Activated naive CD8-positive, alpha-beta T cell treated with anti-CD3 and anti-CD28 coated beads, Interleukin-2, amount 50 U/mL, for 16 hours (primary cell): ENCODE measurements at regions not wholly inside any gene's neighbourhood (a gene's known extent, or its start where the extent isn't known, plus 50 kb on each side); places are given as distances from the start of the nearest gene placed in this dataset.

ENCODE experiments used
- DNase-seq: peaks from one replicate; pipeline ENCODE4 v3.0.0-alpha.2; 2020; ENCODE audit warnings: low read depth, low spot score

DNA sequence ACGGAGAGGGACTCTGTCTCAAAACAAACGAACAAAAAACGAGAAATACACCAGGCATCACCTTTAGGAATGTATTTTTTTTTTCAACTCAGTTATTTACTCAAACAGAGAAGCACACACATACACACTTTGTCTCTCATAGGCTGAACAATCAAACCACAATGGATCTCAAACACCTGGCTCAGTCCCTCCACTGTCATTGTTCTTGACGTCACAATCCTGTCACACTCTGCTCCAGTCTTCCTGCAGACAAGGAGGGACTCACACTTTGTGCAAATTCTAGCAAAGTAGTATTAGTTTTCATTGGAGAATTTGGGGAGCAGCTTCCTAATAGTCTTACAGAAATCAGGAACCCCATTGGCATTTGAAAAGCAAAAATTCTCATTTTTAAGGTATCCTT lies 727.8 kb downstream of the BCL11B start:
- no peak for DNase-seq

DNA sequence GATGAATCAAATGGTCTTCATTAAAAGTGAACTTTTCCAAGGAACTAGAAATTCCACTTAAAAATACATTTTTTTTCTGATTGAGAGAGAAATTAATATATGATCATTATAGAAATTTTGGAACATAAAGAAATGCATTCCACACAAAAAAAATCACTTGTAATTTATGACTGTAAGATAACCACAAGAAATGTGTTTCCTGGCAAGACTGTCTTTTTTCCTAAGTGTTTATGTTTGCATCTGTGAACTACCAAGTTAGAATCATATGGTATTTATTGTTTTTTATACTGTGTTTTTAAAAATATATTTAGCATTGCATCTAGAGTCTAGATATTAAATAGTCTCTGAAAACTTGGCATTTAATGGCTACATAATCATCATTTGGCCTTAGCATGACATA lies 726.8 kb downstream of the BCL11B start:
- DNase-seq: no peak

DNA sequence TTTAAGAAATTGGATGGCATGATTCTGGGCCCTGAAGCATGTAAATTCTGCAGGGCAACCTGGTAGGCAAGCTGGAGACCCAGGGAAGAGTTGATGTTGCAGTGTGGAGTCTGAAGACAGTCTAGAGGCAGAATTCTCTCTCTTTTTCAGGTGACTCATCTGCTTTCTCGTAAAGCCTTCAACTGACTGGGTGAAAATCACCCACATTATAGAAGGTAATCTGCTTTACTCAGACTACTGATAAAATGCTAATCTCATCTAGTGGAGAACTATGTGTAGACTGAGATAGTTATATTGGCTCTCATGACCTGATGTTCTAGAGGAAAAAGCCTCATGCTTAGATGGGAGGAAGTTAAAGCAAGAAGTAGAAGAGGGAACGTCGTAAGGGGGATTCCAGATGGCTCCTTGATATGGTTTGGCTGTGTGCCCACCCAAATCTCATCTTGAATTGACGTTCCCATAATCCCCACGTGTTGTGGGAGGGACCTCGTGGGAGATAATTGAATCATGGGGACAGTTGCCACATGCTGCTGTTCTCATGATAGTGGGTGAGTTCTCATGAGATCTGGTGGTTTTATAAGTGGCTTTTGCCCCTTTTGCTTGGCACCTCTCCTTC lies 723.8 kb downstream of the BCL11B start:
- peak; percentile 28 for DNase-seq

DNA sequence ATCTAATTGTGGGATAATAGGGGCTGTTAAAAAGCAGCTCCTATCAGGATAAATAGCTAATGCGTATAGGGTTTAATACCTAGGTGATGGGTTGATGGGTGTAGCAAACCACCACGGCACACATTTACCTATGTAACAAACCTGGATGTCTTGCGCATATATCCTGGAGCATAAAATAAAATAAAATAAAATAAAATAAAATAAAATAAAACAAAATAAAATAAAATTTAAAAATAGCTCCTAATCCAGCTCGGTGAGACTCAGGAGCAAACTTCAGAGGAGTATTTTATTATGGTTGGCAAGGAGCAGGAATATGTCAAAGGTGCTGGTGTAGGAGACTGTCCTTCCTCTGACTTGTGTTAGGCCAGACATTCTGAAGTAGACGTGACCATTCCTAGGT lies 721.0 kb downstream of the BCL11B start:
- no peak for DNase-seq

DNA sequence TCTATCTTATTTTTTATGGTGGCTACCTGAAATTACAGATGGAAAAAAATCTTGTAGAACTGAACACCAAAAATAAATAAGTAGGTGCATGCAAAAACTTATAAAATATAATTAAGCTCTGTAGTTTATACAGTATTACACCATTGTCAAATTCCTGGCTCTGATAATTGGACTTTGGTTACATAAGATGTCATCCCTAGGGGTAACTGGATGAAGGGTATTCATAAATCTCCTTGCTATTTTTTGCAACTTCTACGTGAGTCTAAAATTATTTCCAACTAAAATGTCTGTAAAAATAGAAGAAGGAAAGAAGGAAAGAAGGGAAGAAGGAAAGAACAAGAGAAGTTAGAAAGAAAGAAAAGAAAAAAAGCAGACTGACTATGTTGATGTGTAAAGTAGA lies 716.6 kb downstream of the BCL11B start:
- no peak for DNase-seq

DNA sequence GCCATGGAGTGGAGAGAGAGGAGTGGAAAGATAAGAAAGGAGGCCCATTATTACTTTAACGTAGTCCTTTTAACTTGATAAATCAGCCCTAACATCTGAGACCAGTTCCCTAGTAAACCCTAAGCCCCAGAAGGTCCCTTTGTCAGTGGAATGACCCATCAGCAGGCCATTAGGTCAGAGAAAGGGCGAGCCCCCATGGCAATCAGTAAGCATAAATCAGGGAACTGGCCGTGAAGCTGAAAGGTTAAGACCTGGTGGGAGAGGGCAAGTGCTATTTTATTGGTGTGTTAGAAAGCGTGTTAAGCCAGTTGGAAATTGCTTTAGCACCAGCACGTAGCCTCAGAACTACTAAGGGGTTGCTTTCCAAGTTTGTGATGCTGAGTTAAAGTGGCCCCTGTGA lies 708.0 kb downstream of the BCL11B start:
- no peak for DNase-seq

DNA sequence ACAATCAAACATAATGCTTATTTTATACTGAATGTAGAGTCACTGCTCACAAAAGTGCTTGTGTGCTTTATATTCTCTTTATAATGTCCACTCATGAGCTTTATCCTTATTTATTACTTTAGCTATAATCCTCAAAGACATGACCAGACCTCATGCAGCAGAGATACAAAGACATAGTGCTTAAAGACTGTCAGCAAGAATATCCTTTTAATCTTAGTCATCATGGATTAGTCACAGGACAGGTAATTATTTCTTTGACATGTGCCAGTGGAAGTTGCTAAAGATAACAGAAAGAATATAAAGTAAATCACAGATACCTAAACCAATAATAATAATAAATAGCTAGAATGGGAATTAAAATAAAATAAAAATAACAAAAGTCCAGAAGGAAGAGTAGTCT lies 707.5 kb downstream of the BCL11B start:
- no peak for DNase-seq

DNA sequence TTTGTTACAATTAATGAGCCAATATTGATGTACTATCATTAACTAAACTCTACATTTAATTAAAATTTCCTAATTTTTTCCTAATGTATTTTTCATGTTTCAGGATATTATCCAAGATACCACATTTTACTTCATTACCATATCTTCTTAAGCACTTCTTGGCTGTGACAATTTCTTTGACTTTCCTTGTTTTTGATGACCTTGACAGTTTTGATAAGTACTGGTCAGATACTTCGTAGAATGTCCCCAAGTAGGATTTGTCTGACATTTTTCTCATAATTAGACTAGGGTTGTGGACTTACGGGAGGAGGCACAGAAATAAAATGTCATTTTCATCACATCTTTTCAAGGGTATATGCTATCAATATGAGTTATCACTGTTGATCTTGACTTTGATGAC lies 700.9 kb downstream of the BCL11B start:
- DNase-seq: no peak

DNA sequence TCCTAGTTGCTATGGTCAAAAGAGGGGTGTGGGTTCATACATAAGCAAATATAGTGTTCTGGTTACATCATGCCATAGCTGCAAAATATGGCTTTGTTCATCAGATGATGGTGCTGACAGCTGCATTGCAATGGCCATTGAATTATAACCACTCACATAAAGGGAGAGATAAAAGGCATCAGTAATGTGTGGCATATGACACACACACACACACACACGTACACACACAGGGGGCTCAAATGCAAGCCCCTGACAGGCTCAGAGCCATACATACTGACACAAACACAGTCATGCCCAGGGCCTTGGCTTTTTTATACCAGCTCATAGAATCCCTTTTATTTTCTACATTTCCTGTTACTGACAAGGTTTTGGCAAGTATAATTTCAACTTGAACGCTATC lies 698.9 kb downstream of the BCL11B start:
- DNase-seq: no peak

DNA sequence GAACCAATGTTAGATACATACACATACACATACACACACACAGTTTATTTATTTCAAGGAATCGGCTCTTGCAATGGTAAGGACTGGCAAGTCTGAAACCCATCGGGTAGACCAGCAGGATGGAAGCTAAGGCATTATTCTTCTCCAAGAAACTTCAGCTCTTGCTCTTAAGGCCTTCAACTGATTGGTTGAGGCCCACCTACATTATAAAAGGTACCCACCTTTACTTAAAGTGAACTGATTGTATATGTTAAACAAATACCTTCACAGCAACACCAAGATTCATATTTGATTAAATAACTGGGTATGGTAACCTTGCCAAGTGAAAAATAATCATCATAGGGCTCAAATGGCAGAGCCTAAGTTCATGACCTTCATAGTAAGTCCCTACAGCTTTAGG lies 695.5 kb downstream of the BCL11B start:
- no peak for DNase-seq

DNA sequence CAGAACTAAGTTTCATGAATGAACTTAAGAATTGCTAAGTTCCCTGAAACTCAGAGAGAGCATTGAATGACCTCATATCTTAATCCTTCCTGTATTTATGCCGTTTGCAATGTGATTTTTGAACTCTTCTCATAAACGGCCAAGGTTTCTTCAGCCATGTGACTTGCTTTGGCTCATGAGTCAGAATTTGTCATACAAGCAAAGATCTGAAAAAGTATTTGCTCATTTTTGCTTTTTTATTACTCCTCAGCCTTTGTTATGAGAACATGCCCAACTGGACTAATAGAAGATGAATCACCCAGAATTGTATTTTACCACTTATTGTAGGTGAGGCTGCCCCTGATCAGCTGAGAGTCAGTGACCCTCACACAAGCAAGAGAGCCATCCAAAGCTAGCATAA lies 693.8 kb downstream of the BCL11B start:
- no peak for DNase-seq

DNA sequence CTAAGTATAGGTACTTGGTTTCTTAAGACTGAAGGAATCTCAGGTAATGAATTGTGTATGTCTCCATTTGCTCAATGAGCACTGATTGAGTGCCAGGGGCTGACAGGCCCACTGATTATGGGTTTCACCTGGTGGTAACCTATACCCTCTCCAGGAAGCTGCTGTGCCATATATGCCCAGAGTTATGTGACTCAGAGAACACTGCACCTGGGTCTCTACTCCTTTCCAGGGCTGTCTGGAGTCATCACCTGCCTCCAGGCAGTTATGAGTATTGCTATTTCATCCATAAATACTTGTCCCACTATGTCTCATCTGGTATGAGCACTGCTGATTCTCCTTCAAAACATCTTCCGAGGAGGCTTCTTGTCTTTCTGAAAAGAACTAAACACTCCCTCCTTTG lies 692.9 kb downstream of the BCL11B start:
- DNase-seq: no peak

DNA sequence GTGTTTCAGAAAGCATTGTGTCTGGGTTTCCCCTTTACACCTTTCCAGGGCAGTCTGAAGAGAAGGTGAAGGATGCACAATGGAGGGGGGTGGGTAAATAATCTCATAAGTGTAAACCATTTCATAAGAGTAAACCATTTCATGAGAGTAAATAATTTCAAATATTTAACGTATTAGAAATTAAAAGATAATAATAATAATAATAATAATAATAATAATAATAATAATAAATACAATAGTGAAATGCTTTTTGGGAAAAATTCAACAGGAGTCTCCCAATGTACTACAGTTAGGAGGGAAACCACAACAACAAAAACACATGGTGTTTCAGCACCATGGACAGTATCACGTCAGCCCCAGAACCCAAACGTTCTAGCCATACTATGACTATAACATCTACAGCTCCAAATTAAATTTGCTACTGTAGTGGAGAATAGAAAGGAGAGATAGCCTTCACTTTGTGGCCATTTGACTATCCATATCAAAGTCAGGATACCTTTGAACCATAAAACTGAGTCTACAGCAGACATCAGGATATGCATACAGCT lies 691.8 kb downstream of the BCL11B start:
- DNase-seq: no peak

DNA sequence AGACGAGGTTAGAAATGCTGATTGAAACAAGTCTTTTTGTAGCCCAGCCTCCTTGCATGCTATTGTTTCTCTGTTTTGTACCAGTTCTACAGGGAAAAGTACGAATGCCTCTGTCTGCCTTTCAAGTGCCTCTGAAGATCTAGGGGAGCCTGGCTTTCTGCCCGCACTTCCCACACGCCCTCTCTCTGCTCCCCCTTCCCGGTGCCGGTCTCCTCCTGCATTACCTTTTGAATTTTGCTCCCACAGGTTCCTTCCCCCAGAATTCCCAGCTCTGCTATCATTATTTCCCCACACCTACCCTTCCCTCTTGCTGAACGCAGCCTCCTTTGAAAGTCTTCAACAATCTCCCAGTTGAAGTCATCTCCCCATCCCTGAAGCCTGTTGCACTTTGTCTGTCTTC lies 689.7 kb downstream of the BCL11B start:
- DNase-seq: no peak

DNA sequence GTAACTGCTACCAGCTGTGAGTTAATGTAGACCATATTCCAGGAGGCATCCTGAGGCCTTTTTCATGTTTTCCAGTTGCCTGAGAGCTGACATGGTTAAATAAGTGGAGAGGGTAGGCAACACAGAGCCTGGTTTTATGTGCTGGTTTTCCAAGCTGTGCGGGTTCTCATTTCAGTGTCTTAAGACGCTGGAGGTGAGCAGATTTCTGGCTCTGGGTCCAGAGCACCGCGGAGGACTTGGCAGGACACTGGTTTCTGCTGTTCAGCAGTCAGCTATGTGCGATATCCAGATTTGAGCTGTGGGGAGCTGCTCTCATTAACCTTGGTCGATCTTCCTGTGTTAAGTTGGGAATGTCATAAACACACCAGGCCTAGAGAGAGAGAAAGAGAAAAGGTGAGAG lies 680.8 kb downstream of the BCL11B start:
- DNase-seq: no peak

DNA sequence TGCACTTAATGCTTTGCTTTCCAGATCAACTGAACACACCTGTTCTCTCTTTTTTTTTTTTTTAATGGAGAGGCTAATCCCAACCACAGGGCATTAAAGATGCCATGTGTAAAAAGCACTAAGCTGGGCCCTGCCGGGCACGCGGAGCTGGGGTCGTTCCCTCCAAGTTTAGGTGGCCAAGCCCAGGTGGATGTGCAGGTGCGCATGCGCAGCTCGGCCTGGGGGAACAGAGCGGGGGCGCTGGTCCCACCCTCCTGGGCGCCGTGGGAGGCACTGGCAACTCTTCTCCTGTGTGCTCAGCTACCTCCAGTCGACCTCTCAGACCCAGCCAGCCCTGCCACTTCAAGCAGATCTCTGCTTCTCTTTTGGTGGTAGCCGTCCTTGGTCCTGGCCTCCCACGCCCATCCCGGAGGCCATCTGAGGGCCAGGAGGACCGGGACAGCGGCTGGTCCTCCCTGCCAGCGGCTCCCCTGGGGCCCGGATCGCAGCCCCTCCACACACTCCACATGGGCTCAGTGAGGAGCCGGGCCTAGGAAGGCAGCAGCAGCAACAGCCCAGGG lies 679.3 kb downstream of the BCL11B start:
- DNase-seq: no peak

DNA sequence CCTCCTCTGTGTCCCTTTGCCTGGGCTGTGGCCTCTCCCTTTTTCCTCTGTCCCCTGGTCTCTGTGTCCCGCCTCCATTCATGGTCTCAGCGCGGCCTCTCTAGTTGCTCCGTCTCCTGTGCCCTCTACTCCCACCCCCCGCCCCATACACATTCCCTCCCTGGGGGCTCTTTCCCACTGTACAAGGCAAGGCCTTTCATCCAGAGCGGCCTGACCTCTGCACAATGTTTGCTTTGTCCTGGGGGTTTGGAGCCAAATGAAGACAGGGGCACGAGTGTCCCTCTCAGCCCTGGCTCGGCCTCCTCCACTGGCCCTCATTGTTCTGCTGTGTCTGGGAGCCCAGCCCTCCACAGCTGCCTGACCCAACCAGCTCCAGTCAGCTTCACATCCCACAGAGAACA lies 678.6 kb downstream of the BCL11B start:
- DNase-seq: no peak

DNA sequence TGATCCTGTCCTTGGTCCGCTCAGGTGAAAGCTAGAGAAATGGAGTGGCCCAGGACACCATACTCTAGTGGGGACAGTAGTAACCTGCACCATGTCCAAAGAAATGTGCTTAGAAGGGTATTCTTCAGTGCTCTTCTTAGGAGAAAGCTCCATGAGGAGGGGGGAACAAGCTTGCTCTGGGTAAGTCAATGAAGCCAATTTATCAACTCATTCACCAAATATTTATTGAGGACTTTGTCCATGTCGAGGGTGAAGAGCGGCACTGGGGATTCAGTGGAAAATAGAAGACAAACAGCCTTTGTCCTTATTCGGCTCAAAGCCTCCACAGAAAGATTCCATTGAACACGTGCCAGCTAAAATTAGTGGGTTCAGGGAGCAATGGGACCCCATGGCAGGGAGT lies 677.8 kb downstream of the BCL11B start:
- no peak for DNase-seq

DNA sequence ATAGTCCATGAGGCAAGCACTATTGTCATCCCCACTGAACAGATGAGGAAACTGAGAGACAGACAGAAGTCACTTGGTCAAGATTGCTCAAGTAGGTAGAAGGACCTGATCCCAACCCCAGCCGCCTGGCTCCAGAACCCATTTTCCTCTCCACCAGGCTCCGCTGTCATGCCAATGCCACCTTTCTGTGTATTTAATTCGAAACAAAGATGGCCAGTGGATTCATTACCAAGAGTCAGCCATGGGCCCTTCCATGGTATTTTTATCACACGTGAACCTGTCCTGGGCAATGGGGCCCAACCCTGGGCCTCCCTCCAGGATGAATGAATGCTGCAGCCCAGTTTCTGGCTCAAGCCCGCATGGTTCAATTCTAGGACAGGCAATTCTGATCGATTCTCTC lies 673.4 kb downstream of the BCL11B start:
- no peak for DNase-seq

DNA sequence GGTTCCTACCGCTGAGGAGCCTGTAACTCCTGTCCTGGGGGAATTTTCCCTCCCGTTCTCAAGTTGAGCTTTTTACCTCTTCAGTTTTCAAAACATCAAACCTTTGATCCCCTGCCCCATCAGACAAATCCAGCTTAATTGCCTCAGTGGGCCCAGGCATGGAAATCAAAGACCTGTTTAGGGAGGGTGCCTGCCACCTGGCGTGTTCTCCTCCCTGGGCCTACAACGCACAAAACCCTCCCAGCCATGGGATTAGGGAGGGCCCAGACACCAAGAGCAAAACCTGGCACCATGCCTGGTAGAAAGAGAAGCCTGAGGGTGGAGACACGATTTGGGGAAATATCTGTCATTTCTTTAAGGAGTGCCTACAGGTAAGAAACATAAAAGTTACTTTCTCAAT lies 672.9 kb downstream of the BCL11B start:
- DNase-seq: no peak

DNA sequence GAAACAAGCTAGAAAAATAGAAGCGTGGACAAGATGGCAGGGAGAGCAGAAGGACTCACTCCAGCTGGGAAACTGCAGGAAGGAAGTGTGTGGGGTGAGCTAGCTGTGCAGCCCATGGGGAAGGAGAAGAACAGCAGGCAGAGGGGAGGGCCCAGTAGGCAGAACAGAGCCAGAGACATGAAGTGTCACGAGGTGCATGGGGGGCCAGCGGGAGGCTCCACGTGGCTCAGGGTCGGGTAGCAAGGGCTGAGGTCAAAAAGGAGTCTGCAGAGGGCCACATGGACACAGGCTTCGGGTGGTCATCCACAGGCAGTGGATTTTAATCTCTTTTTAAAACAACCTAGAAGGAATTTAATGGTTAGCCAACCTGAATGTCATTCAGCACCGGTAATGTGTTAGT lies 669.0 kb downstream of the BCL11B start:
- no peak for DNase-seq

DNA sequence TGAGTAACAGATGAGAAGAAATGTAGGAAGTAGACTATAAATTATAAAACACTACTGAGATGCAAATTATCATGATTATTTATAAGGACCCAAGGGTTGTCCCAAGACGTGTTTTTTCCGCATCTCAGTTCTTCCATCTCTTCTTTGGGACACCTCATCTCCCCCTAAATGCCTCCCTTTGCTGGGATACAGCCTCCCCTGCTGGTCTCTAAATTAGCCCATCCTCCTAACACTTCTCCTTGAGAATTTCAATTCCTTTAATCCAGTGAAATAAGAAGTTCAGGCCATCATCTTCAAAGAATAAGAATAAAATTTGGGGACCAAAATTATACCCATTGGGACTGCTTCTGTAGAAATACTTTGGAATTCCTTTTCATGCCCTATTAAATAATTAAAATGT lies 667.0 kb downstream of the BCL11B start:
- no peak for DNase-seq

DNA sequence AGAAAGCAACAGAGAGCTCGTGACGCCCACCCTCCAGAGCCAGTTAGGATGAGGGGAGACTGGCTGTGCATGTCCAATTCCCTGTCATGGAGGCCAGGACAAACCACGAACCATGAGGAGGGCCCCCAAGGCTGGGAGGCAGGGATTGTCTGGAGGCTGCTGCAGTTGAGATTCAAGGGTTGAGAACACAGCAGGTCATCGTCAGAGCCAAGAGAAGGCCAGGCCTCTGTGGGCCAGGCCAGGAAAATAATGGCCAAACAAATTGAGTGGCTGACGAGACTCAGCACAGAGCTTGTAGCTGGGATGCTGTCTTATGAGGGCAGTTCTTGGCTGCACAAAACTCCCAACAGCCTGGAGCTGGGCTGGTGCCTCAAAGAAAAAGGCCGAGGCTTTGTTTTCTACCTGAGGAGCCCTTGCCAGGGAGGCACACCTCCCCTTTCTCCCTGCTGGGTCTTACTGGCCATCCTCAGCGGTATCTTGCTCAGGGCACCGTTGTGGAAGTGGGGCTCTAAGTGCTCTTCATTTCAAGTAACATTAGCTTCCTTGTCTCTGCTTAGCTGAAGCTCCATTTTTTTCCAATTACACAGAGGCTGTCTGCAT lies 665.9 kb downstream of the BCL11B start:
- no peak for DNase-seq

DNA sequence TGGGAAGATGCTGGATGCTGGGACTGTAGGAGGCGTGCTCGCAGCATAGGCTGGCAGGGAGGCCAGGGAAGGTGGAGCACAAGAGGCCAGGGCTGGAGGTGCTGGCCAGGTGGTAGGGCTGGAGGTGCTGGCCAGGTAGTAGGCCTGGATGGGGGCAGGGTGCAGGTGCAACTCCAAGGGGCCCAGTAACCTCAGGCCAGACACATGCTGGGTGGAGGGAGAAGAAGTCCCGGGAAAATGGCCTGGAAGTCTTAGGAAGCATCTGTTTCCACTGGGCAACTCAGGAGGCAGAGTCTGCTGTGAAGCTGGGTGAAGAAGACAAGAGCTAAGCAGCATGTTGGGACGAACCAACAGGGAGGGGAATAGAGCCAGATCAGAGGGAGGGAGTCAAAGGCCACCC lies 665.2 kb downstream of the BCL11B start:
- no peak for DNase-seq
